ENCODE measurements at regions not wholly inside any gene's neighbourhood (a gene's known extent, or its start where the extent isn't known, plus 50 kb on each side); places are given as distances from the start of the nearest gene placed in this dataset.

GRCh38 chr6:104349191-104349590 is 510.5 kb downstream of the HACE1 start:
- TF ChIP-seq CTCF (IDR thresholded peaks at IDR 0.05) (no peak), POLR2A (IDR thresholded peaks at IDR 0.05) (no peak)
